ENCODE measurements at regions not wholly inside any gene's neighbourhood (a gene's known extent, or its start where the extent isn't known, plus 50 kb on each side); places are given as distances from the start of the nearest gene placed in this dataset.
A peak's percentile ranks its signal among the peaks of the same experiment; 100 is the strongest.

DNA sequence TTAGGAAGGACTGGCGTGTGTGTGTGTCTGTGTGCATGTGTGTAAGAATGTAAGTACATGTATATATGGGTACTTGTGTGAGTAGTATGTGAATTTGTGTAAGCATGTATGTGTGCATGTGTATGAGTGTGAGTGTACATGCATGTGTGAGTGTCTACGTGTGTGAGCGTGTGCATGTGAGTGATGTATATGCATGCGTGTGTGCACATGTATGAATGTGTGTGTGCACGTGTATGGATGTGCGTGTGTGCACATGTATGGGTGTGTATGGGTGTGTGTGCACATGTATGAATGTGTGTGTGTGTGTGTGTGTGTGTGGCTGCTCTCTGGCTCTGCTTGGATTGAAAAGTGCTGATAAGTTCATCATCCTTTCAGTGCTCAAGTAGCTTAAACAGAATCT lies 154.5 kb downstream of the TENT4A start:
- DNase-seq (ENCODE audit: low read depth, low spot score): no peak
- H3K27ac ChIP-seq: no peak overlapping the region

DNA sequence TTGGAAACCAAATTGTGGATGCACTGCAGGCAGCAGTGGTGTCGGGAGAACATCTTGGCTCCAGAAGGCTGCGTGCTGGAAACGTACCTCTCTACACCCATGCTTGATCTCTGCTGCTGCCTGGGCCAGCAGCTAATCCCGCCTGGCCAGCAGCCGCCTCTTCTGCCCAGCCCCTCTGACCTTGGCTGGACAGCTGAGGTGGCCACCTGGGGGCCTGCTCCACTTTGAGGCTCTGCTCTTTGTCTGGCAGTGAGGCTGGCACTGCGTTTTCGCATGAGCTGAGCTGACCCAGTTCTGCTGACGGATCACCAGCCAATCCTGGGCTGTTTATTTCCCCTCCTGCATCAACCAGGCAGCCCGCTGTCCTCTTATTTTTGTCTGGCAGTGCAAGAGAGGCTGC lies 154.9 kb downstream of the TENT4A start:
- DNase-seq (ENCODE audit: low read depth, low spot score): no peak
- no peak overlapping the region for H3K27ac ChIP-seq

DNA sequence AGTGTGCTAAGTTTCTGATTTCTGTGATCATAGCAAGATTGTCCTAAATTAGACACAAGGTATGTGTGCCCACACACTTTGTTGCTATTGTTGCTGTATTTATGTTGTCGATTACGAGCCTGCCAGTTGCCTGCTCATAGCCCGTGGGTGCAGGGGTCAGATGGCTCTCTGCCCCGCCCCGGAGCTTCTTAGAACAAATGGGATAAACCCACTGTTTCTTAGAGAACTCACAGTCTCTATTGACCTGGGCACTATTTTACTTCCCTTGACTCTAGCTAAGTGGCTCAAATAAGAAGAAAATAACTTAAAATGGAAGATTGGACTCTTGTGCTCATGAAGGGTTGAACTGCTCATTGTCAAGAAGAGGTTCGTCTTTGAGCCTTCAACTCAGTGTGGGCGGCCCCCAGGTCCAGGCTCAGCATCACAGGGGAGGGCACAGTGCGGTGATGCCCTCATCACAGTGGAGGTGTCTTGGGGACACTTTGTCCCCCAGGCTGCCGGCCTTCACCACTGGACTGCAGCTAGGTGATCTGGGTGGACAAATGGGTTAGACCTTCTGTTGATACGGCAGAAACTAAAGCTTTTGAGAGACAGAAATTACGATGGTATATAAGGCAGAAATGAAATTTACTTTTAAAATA lies 155.5 kb downstream of the TENT4A start:
- H3K27ac ChIP-seq: no peak overlapping the region
- DNase-seq (ENCODE audit: low read depth, low spot score): no peak

DNA sequence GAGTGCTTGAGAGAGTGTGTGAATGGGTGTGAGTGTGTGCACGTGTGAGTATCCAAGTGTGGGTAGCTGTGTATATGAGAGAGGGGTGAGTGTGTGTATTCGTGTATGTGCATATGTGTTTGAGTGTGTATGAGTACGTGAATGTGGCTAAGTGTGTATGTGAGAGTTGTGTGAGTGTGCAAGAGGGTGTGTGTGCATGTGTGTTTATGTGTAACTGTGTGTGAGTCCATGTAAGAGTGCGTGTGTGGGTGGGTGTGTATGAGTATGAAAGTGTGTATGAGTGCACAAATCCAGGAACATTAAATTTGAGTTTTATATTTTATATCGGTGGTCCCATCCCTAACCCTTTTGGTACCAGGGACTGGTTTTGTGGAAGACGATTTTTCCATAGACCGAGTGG lies 156.4 kb downstream of the TENT4A start:
- H3K27ac ChIP-seq: no peak overlapping the region
- DNase-seq (ENCODE audit: low read depth, low spot score): no peak

DNA sequence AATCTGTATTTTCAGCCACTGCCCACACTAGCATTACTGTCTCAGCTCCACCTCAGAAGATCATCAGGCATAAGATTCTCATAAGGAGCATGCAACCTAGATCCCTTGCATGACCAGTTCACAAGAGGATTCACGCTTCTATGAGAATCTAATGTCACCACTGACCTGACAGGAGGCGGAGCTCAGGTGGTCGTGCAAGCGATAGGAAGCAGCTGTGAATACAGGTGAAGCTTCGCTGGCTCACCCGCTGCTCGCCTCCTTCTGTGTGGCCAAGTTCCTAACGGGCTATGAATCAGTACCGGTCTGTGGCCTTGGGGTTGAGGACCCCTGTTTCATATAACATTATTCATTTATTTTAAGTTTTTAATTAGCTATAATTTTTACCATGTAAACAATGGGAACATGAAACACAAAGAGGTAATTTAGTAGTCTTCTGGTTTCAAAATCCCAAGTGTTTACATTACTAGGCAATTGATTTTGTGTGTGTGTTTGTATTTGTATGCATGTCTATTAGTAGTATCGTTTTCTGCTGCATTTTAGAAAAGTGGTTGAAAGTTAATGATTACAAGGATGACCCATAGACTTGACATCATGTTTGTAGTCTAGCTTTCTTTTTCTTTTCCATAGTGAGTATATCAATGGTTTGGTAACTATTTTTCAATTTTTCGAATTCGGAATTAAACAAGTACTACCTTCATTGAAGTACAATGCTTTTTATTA lies 159.4 kb downstream of the TENT4A start:
- H3K27ac ChIP-seq: no peak overlapping the region
- DNase-seq (ENCODE audit: low read depth, low spot score): no peak

DNA sequence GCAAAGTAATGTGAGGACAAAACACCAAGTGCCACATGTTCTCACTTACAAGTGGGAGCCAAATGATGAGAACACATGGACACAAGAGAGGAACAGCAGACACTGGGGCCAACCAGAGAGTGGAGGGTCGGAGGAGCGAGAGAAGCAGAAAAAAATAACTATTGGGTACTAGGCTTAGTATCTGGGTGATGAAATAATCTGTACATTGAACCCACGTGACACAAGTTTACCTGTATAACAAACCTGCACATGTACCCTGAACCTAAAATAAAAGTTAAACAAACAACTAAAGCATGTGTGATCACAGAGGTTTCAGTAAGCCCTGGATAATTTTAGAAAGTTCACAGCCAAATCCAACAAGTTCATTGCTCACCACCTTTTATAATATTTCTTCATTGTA lies 160.1 kb downstream of the TENT4A start:
- no peak overlapping the region for H3K27ac ChIP-seq
- DNase-seq (ENCODE audit: low read depth, low spot score): no peak

DNA sequence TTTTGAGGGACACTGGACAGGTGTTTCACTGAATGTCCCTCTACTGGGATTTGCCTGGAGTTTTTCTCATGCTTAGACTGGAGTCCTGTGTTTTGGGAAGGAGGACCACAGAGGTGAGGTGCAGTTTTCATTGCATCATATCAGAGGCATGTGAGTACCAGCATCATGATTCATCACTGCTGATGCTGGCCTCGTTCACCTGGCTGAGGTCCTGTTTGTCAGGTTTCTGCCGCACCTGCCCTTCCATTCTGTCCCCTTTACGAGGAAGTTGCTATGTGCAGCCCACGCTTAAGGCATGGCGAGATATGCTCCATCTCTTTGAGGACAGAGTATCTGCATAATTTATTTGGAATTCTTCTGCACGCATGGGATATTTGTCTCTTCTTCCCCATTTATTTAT lies 162.1 kb downstream of the TENT4A start:
- DNase-seq (ENCODE audit: low read depth, low spot score): peak; percentile 70

DNA sequence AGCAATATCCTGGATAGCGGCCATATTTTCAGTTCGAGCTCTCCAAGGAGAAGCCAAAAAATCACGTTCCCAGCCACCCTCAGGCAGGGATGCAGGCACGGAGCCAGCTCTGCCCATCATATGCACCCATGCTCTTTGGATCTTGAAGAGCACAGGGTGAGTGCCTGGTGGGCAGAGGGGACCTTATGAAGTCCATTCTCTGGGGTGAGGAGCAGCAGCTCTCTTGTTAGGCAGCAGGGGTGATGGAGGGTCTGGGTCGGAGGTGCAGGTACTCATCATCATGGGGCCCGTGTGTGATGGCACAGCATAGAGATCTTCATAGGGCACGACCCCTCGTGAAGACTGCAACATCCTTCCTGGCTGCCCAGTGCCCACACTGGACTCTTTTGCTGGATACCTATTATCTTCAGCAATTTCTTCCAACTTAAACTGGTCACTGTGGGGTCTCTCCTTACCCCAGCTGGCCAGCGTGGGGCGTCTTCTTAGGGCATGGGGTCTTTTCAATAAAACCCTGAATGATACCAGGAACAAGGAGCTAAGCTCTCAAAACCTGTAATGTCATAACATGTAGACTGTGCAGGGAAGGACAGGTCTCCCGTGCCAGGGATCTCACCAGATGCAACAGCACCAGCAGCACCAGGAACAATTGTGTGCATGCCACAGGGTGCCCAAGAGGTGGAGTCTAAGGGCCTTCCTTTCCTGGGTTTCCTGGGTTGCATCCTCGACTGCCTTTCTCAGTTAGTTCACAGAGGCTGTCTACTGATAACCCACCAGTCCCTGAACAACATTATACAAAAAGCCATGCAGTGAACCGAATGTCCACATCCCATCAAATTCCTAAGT lies 165.0 kb downstream of the TENT4A start:
- DNase-seq (ENCODE audit: low read depth, low spot score): no peak
- no peak overlapping the region for H3K27ac ChIP-seq

More for the DNA sequence above, 162.1 kb downstream of the TENT4A start:
- H3K27ac ChIP-seq: no peak overlapping the region

DNA sequence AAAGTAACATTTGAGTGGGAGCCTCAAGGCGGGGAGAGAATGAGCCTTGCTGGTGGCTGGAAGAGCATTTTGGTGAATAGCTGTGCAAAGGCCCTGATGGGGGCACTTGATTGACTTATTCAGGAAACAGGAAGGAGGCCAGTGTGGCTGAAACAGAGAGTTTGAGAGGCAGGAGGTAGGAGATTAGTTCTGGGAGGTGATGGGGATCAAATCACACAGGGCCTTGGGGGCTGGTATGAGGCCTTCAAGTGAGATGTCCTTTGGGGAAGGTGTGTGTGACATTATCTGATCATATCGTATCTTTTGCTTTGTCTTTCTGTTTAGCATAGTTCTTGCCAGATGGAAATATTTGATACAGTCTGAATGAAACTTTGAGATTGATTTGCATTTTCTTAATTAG lies 172.3 kb downstream of the TENT4A start:
- DNase-seq (ENCODE audit: low read depth, low spot score): no peak
- no peak overlapping the region for H3K27ac ChIP-seq

DNA sequence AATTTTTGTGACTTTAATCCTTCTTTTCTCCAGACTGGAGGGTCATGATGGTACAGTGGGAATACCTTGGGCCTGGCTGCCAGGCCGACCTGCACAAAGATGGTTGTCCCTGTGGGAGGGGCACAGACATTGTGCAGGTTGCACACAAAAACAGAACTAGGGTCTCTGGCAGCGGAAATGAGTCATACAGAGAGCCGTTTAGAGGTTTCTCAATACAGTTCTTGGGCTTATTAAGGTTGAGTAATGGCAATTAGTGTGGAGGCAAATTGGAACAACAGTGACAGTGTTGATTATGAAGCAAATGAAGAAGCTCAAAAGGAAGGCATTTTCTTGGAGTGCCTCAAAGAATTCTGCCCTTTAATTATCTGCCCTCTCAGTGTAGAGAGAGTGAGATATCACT lies 173.6 kb downstream of the TENT4A start:
- no peak overlapping the region for H3K27ac ChIP-seq
- DNase-seq (ENCODE audit: low read depth, low spot score): no peak

DNA sequence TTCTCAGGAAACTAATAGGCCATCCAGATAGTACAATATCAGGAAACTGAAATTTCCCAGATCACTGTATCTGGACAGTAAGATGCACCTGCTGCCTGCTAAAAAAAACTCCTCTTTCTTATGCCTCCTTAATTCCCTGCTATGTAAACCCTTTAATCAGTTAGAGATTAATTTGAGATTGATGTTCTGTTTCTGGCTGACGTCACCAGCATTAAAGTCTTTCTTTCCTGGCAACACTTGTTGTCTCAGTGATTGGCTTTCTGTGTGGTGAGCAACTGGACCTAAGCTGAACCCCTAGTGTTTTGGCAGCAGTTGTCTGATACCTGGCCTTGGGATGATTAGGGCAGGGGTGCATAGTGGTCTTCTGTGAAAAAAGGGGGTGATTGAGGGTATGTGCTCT lies 175.8 kb downstream of the TENT4A start:
- H3K27ac ChIP-seq: no peak overlapping the region
- no peak for DNase-seq (ENCODE audit: low read depth, low spot score)

DNA sequence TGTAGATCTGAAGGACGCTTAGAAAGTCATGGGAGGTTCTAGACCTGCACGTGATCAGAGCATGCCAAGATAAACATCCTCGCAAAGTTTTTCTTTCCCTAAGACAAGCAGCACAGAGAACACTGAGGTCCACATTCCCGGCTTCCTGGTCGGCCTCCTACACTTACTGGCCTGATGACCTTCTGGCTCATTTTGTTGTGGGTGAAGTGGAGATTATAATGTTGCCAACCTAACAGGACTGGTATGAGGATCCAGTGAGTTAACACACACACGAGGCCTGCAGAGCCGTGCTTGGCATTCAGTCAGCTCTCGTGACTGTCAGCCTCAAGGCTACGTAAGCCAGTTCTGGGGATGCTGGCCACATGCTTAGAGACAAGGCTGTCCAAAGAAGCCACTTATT lies 186.0 kb downstream of the TENT4A start:
- no peak for DNase-seq (ENCODE audit: low read depth, low spot score)
- no peak overlapping the region for H3K27ac ChIP-seq

DNA sequence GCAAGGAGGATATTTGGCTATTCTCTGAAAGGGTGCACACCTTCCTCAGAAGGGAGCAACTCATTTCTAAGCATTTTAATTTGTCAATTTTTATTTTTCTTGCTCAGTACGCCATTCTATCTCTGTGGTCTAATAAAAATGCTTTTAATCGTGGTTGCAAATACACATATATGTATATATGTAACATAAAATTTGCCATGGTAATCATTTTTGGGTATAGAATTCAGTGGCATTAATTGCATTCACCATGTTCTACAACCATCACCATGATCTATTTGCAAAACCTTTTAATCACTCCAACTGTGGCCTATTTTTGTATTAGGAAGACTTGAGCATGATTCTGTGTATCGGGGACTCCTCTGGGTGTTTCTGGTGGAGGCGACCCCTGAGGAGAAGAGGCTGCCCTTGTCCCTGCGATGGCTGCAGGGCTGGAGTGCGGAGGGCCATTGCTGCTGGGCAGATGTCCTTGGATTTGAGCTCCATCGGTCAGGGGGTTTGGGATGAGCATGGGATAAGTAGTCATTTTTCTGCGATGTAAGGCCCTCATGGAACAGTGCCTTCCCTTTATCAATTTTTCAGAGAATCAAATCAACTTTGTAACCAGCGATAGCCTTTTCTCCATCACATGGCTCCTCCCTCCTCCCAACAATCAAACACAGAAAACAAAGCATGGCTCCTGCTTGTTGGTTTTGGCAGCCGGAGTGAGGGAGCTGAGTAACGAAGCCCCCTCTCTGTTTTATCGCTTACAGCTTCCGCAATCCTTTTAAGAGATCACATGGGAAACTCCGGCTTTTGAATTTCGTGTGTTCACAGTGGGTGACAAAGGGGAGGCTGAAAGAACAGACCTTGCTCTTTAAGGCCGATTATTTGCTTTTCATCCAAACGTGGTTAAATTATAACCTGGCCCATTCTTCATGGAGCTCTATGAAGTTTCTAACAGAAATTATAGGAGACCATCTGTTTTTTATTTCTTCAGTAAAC lies 187.3 kb downstream of the TENT4A start:
- H3K27ac ChIP-seq: no peak overlapping the region
- DNase-seq (ENCODE audit: low read depth, low spot score): no peak

DNA sequence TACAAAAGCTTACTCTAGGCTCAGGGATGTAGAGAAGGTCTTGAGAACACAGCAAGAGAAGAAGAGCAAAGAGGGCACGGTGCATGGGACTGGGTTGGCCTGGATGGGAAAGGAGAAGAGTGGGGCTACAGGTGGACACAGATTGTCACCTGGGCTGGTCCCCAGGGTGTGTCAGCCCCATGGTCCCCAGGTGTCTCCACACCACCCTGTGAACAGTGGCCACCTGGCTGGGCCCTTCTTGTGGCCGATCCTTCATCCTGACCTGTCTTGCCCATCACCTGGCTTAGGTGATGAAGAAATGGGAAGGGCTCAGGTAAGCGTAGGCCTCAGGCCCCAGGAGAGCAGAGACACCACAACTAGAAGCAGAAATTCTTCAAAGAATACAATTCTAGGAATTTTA lies 188.9 kb downstream of the TENT4A start:
- H3K27ac ChIP-seq: no peak overlapping the region
- DNase-seq (ENCODE audit: low read depth, low spot score): no peak

DNA sequence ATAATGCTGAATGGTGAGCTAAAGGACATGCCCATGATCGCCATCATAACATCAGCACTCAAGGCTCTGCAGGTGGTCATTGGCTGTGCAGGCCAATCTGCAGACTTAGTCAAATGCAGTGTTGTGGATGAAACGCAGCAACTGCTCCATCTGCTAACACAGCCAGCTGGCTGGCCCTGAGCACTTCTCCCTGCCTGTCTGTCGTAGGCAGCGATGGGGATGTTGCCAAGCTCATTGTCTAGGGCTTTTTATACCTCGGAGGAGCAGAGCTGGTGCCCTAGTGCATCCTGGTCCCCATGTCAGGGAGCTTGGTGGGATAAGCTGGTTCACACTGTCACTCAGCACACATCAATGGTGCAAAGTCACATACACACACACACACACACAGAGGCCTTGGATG lies 189.4 kb downstream of the TENT4A start:
- DNase-seq (ENCODE audit: low read depth, low spot score): no peak
- no peak overlapping the region for H3K27ac ChIP-seq

DNA sequence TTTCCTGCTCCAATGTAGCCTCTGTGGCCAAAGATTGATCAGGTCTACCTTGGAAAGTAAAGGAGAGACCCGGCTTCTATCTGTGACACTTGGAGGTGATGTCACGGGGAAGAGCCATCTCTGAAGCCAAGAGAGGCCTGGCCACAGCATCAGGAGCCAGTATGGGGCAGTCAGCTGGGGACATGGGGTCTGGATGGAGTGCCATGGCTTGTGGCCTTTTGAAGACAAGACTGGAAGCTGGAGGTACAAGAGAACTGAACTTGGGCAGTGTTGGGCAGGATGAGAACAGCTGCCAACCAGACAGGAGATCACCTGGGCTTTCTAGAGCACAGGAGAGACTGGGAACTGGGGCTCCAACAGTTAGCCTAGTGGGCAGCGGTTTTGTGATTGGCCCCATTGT lies 190.7 kb downstream of the TENT4A start:
- no peak for DNase-seq (ENCODE audit: low read depth, low spot score)
- no peak overlapping the region for H3K27ac ChIP-seq

DNA sequence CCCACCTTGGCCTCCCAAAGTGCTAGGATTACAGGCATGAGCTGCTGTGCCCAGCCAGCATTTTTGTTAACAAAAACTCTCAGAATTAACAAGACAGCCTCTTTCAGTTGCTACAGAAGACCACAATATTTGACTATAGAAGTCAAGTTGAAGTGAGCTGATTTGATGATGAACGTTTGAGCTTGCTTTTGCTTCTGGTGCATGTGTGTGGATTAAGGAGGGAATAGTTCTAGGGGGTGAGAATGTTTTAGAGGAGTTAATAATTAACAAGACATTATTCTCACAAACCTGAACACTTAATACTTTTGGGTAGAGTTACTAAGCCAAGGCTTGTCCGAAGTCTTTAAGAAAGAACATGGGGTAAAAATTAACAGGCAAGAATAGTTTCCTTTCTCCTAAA lies 191.6 kb downstream of the TENT4A start:
- DNase-seq (ENCODE audit: low read depth, low spot score): no peak
- H3K27ac ChIP-seq: peak overlapping the region; percentile 86

DNA sequence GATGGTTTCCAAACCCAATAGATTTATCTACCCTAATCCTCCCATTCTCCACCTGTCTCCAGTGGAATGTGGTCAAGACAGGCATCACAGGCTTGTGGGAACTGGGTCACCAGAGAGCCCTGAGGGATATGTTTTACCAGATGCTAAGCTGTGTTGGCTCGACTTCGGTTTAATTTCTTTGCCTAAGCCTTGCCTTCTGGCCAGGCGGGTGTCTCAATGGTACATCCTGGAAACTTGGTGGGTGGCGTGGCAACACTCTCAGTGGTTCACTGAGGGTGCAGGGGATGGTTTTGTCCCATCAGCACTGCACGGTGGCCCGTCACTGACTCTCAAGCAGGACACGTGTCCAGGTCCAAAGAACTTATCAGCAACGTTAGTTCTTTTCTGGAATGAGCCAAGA lies 192.2 kb downstream of the TENT4A start:
- no peak for DNase-seq (ENCODE audit: low read depth, low spot score)
- peak overlapping the region; percentile 86 for H3K27ac ChIP-seq

DNA sequence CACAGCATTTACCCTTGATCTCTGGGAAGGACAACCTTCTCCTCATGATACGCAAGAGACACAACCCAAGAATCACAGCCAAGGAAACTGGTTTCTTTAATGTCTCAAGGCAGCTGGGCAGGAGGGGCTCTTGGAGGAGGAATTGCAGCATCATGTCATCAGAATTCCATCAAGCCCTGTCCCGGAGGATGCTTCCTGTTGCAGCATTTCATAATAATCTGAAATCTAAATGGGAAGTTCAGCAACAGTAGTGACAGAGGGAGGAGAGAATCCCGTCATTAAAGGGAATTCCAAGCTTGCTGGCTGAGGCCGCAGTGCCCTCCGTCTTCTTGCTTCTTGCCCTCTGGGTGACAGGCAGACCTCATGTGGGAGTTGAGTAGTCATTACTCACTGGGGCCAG lies 192.7 kb downstream of the TENT4A start:
- H3K27ac ChIP-seq: peak overlapping the region; percentile 86
- DNase-seq (ENCODE audit: low read depth, low spot score): peak; percentile 31

DNA sequence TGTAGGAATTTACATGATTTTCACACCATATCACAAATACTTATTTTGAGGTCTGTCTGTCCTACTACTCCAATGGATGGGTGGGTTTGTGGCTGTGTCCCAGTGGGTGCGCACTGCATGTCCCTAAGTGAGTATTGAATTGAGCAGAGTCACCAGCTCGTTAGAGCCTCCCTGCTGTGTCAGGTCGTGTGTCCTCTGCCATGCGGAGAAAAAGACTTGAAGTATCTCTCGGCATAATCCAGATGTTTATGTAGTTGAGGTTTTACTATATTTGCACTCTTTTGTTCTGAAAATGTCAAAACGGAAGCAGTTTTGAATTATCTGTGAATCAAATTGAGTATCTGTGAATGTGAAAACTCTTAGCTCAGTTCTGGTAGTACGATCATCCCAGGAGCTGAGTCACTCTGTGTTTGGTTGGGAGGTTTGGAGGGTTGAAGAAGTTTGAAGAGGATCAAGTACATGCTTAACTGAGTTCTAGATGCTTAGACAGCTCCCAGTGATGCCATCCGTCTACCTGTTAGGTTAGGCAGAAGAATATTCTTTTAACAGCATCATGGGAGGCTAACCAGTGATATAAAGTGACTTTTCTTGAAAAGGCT lies 194.2 kb downstream of the TENT4A start:
- H3K27ac ChIP-seq: no peak overlapping the region
- DNase-seq (ENCODE audit: low read depth, low spot score): no peak

Data from epithelial cell of prostate (primary cell).